ENCODE measurements at regions not wholly inside any gene's neighbourhood (a gene's known extent, or its start where the extent isn't known, plus 50 kb on each side); places are given as distances from the start of the nearest gene placed in this dataset.

DNA sequence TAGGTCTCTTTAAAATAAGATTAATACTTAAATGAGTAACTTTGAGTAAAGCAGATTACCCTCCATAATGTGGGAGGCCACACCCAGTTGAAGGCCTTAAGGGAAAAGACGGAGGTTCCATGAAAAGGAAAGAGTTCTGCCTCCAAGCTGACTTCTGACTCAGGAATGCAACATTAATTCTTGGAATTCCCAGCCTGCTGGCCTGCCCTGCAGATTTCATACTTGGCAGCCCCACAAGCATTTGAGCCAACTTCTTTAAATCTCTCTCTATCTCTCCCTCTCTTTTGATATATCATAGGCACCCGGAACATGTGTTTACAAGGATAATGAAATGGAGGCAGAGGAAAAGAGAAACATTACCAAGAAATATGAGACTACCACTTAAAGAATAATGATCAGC is 902.3 kb upstream of the MIR17HG start:
- DNase-seq (no peak), ATAC-seq (no peak)
- no peaks in the 10 kb centered on the region for H3K9me3 ChIP-seq
- no peaks in the 10 kb centered on the region for H3K4me1 ChIP-seq (ENCODE audit: low read depth)
- no peak overlapping the region for H3K4me3 ChIP-seq
- intact Hi-C loops (cut with DNase I, micrococcal nuclease): no loop called here
- H3K36me3 ChIP-seq (ENCODE audit: low read depth): no peaks in the 10 kb centered on the region
- TF ChIP-seq, protein P1, sequence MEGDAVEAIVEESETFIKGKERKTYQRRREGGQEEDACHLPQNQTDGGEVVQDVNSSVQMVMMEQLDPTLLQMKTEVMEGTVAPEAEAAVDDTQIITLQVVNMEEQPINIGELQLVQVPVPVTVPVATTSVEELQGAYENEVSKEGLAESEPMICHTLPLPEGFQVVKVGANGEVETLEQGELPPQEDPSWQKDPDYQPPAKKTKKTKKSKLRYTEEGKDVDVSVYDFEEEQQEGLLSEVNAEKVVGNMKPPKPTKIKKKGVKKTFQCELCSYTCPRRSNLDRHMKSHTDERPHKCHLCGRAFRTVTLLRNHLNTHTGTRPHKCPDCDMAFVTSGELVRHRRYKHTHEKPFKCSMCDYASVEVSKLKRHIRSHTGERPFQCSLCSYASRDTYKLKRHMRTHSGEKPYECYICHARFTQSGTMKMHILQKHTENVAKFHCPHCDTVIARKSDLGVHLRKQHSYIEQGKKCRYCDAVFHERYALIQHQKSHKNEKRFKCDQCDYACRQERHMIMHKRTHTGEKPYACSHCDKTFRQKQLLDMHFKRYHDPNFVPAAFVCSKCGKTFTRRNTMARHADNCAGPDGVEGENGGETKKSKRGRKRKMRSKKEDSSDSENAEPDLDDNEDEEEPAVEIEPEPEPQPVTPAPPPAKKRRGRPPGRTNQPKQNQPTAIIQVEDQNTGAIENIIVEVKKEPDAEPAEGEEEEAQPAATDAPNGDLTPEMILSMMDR (IDR thresholded peaks at IDR 0.05): no peak

DNA sequence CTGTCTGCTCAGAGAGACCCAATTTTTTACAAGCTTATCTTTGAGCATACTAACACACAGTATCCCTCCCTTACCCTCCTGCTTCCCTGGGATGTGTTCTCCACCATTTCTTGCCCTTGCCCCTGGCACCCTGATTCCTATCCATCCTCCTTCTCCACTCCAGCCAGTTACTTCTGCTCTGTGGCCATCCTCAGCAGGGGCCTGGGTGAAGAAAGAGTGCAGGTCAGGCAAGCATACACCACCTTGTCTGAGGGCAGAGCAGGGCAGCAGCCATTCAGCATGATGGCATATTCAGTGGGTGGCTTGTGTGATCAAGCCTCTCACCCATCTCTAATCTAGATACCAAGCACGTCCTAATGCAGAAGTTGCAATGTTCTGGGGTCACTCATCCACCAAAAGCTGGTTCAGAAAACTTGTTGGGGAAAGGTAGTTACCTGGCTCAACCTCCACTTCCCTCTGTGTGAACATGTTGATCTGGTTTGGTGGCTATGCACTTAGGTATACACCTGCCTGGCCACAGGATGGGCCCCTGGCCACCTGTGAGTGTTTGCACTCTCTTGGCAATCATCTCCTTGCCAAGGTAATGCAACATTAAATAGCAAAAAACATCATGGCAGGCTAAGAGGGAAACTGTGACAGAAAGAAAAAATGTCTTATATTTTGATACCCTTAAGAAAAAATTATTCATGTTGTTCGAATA is 900.3 kb upstream of the MIR17HG start:
- Histone ChIP-seq H3K36me3 (ENCODE audit: low read depth) (no peaks in the 10 kb centered on the region), H3K4me3 (no peak overlapping the region), H3K9me3 (no peaks in the 10 kb centered on the region), H3K4me1 (ENCODE audit: low read depth) (no peaks in the 10 kb centered on the region)
- intact Hi-C loops (cut with DNase I, micrococcal nuclease): no loop called here
- no peak for DNase-seq
- TF ChIP-seq, protein P1 (IDR thresholded peaks at IDR 0.05): no peak
- ATAC-seq: no peak

DNA sequence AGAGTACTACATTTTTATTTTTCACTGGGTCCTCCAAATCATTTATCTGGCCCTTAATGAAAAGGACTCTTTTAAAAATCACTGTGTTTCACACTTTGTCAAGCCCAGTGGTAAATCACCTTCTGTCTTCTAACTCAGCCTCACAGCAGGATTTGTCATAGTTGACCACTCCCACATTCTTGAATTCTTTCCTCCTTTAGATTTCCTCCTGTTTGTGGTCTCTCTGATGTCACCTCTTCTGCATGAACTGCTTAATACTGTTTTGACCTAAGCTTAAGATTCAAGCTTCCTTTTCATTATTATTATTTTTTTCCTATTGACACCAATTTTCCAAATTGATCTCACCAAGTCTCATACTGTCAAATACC is 899.8 kb upstream of the MIR17HG start:
- intact Hi-C loops (cut with DNase I, micrococcal nuclease): no loop called here
- Histone ChIP-seq H3K4me3 (no peak overlapping the region), H3K4me1 (ENCODE audit: low read depth) (no peaks in the 10 kb centered on the region), H3K9me3 (no peaks in the 10 kb centered on the region), H3K36me3 (ENCODE audit: low read depth) (no peaks in the 10 kb centered on the region)
- TF ChIP-seq, protein P1 (IDR thresholded peaks at IDR 0.05): no peak
- ATAC-seq (no peak), DNase-seq (no peak)

DNA sequence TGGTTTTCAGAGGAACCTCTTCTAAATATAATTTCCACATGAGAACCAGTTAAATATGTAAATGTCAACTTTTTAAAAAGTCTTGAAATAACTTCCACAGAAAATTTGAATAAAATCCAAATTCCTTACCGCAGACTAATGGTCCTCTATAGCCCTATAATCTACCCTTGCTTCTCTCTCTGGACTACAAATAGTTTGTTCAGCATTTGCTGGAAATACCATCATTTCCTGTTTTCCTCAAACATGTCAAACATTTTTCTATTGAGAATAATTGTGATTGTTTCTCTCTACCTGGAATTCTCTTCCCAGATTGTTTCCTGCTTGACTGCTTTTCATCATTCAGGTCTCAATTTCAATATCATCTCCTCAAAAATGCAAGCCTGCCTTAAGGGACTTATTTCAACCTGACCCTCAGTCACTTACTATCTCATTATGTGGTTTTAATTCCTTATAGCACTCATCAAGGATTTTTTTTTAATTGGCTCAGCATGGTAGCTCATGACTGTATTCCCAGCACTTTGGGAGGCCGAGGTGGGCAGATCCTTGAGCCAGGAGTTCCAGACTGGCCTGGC is 898.9 kb upstream of the MIR17HG start:
- H3K9me3 ChIP-seq: no peaks in the 10 kb centered on the region
- no peaks in the 10 kb centered on the region for H3K4me1 ChIP-seq (ENCODE audit: low read depth)
- H3K4me3 ChIP-seq: no peak overlapping the region
- ATAC-seq (no peak), DNase-seq (no peak)
- no peaks in the 10 kb centered on the region for H3K36me3 ChIP-seq (ENCODE audit: low read depth)
- TF ChIP-seq, protein P1 (IDR thresholded peaks at IDR 0.05): no peak
- intact Hi-C loops (cut with DNase I, micrococcal nuclease): no loop called here

DNA sequence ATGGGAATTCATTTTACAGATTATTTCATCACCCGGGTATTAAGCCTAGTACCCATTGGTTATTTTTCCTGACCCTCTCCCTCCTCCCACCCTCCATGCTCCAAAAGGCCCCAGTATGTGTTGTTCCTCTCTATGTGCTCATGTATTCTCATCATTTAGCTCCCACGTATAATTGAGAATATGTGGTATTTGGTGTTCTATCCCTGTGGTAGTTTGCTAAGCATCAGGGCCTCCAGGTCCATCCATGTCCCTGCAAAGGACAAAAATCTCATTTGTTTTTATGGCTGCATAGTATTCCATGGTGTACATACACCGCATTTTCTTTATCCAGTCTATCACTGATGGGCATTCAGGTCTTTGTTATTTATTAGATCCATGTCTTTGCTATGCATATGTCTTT is 894.1 kb upstream of the MIR17HG start:
- Histone ChIP-seq H3K4me1 (ENCODE audit: low read depth) (no peaks in the 10 kb centered on the region), H3K9me3 (no peaks in the 10 kb centered on the region), H3K36me3 (ENCODE audit: low read depth) (no peaks in the 10 kb centered on the region), H3K4me3 (no peak overlapping the region)
- intact Hi-C loops (cut with DNase I, micrococcal nuclease): no loop called here
- ATAC-seq (no peak), DNase-seq (no peak)
- TF ChIP-seq, protein P1 (IDR thresholded peaks at IDR 0.05): no peak
